Esophagus muscularis mucosa (tissue), 4 donors: ENCODE measurements at regions not wholly inside any gene's neighbourhood (a gene's known extent, or its start where the extent isn't known, plus 50 kb on each side); places are given as distances from the start of the nearest gene placed in this dataset.

ENCODE experiments used
- DNase-seq: peaks from one replicate; pipeline ENCODE4 v3.0.0-alpha.2; 2017; ENCODE audit errors: extremely low spot score
- H3K27ac ChIP-seq, 4 donors: fragments of 200-600 bp; sonication (generic); replicated peaks in 1 of 4; 1 replicate in 3 of 4; 2 replicates in 1 of 4; pipeline ENCODE4 v1.5.1; 2016 to 2019; ENCODE audit warnings: mild to moderate bottlenecking in 1 of 4
- H3K27me3 ChIP-seq, 4 donors: fragments of 200-600 bp; sonication (generic); one replicate each; pipeline versions ENCODE4 v1.5.1 to v1.6.0; 2016 to 2019
- H3K36me3 ChIP-seq, 4 donors: fragments of 200-600 bp; sonication (generic); one replicate each; pipeline ENCODE4 v1.5.1; 2016 to 2019
- H3K4me1 ChIP-seq, 4 donors: fragments of 200-600 bp; sonication (generic); one replicate each; pipeline ENCODE4 v1.5.1; 2016 to 2019
- H3K4me3 ChIP-seq, 4 donors: fragments of 200-600 bp; sonication (generic); 1 replicate in 2 of 4; 2 replicates in 2 of 4; pipeline ENCODE4 v1.5.1; 2016 to 2019; ENCODE audit warnings: mild to moderate bottlenecking in 4 of 4, moderate library complexity in 1 of 4
- H3K9me3 ChIP-seq, 4 donors: fragments of 200-600 bp; sonication (generic); 1 replicate in 3 of 4; 2 replicates in 1 of 4; pipeline ENCODE4 v1.5.1; 2016 to 2019
- EP300 ChIP-seq: sonication (generic); formaldehyde crosslinking; IDR thresholded peaks from one replicate; pipeline ENCODE4 v1.6.1; 2017; ENCODE audit warnings: antibody characterized with exemption
- POLR2A ChIP-seq: fragments of 450-650 bp; IDR thresholded peaks from one replicate; pipeline ENCODE4 v1.6.1; 2017; ENCODE audit warnings: antibody characterized with exemption, moderate library complexity, mild to moderate bottlenecking, low read depth
- POLR2AphosphoS5 ChIP-seq, 2 donors: sonication (generic); formaldehyde crosslinking; IDR thresholded peaks; one replicate each; pipeline ENCODE4 v1.6.1; 2017; ENCODE audit warnings: antibody characterized with exemption in 2 of 2
- WGBS: methylation state at CpG from one replicate; pipeline ENCODE4 v1.1.5; 2018; 5-methylcytosine and 5-hydroxymethylcytosine counted together
- intact Hi-C: fragments of 100-400 bp; cut with DNase I; formaldehyde crosslinking; loops from one replicate; pipeline ENCODE4 v1.15.1; 2023
- TF ChIP-seq, protein P1 (sequence below), 3 experiments: fragments of 200-600 bp in 2 of 3; fragments of 450-650 bp in 1 of 3; sonication (generic) in 2 of 3; IDR thresholded peaks; one replicate each; pipeline ENCODE4 v1.5.1; 2017 to 2019; ENCODE audit warnings: antibody characterized with exemption in 3 of 3, mild to moderate bottlenecking in 2 of 3, moderate library complexity in 1 of 3

GRCh38 chr17:53891726-53892125, 69.0 kb downstream of the KIF2B start:
- intact Hi-C loops, result no loop called here
- no peaks in the 10 kb centered on the region for H3K27me3 ChIP-seq
- DNase-seq, result no peak
- TF ChIP-seq, protein P1, sequence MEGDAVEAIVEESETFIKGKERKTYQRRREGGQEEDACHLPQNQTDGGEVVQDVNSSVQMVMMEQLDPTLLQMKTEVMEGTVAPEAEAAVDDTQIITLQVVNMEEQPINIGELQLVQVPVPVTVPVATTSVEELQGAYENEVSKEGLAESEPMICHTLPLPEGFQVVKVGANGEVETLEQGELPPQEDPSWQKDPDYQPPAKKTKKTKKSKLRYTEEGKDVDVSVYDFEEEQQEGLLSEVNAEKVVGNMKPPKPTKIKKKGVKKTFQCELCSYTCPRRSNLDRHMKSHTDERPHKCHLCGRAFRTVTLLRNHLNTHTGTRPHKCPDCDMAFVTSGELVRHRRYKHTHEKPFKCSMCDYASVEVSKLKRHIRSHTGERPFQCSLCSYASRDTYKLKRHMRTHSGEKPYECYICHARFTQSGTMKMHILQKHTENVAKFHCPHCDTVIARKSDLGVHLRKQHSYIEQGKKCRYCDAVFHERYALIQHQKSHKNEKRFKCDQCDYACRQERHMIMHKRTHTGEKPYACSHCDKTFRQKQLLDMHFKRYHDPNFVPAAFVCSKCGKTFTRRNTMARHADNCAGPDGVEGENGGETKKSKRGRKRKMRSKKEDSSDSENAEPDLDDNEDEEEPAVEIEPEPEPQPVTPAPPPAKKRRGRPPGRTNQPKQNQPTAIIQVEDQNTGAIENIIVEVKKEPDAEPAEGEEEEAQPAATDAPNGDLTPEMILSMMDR (IDR thresholded peaks at IDR 0.05), result no peak
- TF ChIP-seq POLR2AphosphoS5 (IDR thresholded peaks at IDR 0.05) (no peak), EP300 (no peak), POLR2A (no peak)
- no peak overlapping the region for H3K4me3 ChIP-seq
- H3K36me3 ChIP-seq, result no peaks in the 10 kb centered on the region
- 84% methylated on average over 4 of the region's 4 CpGs for WGBS
- H3K4me1 ChIP-seq, result no peaks in the 10 kb centered on the region
- no peak overlapping the region for H3K27ac ChIP-seq
- peaks cover 0 to 12% (median 2%) of the 10 kb centered on the region in 4 donors for H3K9me3 ChIP-seq

DNA sequence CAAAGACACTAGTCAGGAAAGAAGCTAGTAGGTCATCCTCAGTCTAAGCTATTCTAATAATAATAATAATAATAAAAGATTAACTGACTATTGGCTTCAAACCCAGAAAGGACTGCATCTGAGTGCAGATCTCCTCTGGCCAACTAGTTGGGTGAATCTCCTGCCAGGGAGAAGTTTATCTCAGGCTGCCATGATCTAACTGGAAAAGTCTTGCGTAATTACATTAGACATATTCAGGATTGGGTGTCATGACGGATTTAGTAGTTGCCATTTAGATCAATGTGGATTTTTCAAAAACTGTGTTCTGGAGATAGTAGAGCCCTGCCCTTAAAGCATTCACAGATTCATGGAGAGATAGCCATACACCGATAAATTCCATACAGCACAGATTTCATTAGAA, 69.5 kb downstream of the KIF2B start:
- Histone ChIP-seq H3K4me1 (no peaks in the 10 kb centered on the region), H3K36me3 (no peaks in the 10 kb centered on the region), H3K9me3 (peaks cover 0 to 12% (median 2%) of the 10 kb centered on the region in 4 donors), H3K27ac (no peak overlapping the region), H3K4me3 (no peak overlapping the region), H3K27me3 (no peaks in the 10 kb centered on the region)
- WGBS, result 87% methylated on average over 3 of the region's 3 CpGs
- intact Hi-C loops, result no loop called here
- TF ChIP-seq, protein P1 (IDR thresholded peaks at IDR 0.05), result no peak
- no peak for TF ChIP-seq POLR2A
- TF ChIP-seq POLR2AphosphoS5 (IDR thresholded peaks at IDR 0.05), result no peak
- TF ChIP-seq EP300, result no peak
- DNase-seq, result no peak

DNA sequence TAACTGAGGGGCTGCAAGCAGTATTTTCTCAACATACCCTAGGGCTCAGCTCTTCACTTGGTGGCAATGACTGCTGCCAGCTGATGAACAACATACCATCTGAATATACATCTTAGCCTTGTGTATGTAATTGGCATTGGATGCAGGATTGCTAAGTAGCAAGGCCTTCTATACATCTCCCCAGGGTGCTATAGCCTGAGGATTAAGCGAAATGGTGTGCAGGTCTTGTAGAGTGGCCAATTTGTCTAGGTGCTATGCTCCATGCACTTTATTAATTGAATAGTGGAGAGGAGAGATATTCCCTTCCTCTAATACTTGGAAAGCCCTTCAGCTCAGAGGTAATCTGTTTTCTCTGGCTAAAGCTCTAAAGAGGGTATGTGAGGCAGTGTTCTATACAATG, 71.9 kb downstream of the KIF2B start:
- H3K36me3 ChIP-seq, result no peaks in the 10 kb centered on the region
- H3K27me3 ChIP-seq, result no peaks in the 10 kb centered on the region
- H3K4me1 ChIP-seq, result no peaks in the 10 kb centered on the region
- no peaks in the 10 kb centered on the region for H3K9me3 ChIP-seq
- TF ChIP-seq EP300, result no peak
- no peak for TF ChIP-seq POLR2A
- no peak for TF ChIP-seq POLR2AphosphoS5 (IDR thresholded peaks at IDR 0.05)
- TF ChIP-seq, protein P1 (IDR thresholded peaks at IDR 0.05), result no peak
- WGBS, result 17% methylated on average over 1 of the region's 1 CpG
- DNase-seq, result no peak
- no peak overlapping the region for H3K4me3 ChIP-seq
- no peak overlapping the region for H3K27ac ChIP-seq
- intact Hi-C loops, result no loop called here

DNA sequence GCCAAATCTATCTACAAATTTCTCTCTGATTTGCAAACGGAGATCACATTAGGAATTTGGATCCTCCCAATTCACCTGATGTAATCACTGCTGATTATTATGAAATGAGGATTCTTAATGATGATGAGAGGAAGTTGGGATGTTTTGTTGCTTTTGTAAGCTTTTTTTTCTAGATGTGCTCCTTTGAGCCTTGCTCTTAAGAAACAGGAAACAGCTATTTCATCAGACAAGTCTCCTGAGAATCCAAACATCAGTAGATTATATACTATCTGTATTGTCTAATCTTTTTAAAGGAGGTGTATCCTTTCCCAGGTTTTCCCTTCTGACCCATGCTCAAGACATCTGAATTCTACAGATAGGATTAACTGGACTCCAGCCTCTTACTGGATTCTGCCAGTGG, 73.3 kb downstream of the KIF2B start:
- WGBS, result 65% methylated on average over 1 of the region's 1 CpG

GRCh38 chr17:53900951-53901350, 78.2 kb downstream of the KIF2B start:
- DNase-seq, result no peak
- intact Hi-C loops, result no loop called here
- Histone ChIP-seq H3K9me3 (peaks cover 0 to 14% (median 0%) of the 10 kb centered on the region in 4 donors), H3K4me3 (no peak overlapping the region), H3K27ac (no peak overlapping the region), H3K4me1 (no peaks in the 10 kb centered on the region), H3K36me3 (no peaks in the 10 kb centered on the region), H3K27me3 (no peaks in the 10 kb centered on the region)
- whole genome bisulfite sequencing, result 100% methylated on average over 1 of the region's 1 CpG
- TF ChIP-seq EP300 (no peak), POLR2A (no peak), POLR2AphosphoS5 (IDR thresholded peaks at IDR 0.05) (no peak)
- TF ChIP-seq, protein P1 (IDR thresholded peaks at IDR 0.05), result no peak

More for the DNA sequence above, 73.3 kb downstream of the KIF2B start:
- TF ChIP-seq EP300, result no peak
- Histone ChIP-seq H3K27ac (no peak overlapping the region), H3K4me3 (no peak overlapping the region), H3K36me3 (no peaks in the 10 kb centered on the region), H3K27me3 (no peaks in the 10 kb centered on the region), H3K4me1 (no peaks in the 10 kb centered on the region), H3K9me3 (peaks cover 0 to 2% (median 0%) of the 10 kb centered on the region in 4 donors)
- intact Hi-C loops, result no loop called here
- no peak for DNase-seq
